ENCODE measurements at regions not wholly inside any gene's neighbourhood (a gene's known extent, or its start where the extent isn't known, plus 50 kb on each side); places are given as distances from the start of the nearest gene placed in this dataset.

DNA sequence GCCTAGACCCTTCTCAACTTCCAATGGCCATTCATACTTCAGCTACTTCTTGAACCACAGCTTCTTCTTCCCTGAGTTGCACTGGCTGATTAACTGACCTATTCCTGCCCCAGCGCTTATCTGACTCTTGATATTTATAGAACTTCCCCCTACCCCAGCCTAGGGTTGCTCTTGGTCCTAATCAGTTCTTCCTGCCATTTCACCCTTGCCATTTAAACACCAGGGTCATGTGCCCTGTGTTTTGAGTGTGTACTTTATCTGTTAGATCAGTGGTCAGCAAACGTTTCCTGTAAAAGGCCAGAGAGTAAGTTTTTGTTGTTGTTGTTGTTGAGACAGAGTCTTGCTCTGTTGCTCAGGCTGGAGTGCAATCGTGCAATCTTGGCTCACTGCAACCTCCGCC is 82.4 kb upstream of the COX10 start:
- H3K9me3 ChIP-seq (ENCODE audit: low read length): no peaks in the 10 kb centered on the region
- no peaks in the 10 kb centered on the region for H3K27me3 ChIP-seq (ENCODE audit: insufficient read depth, low read depth, low read length)
- H3K9ac ChIP-seq (ENCODE audit: low read length): no peak overlapping the region
- H3F3A ChIP-seq (ENCODE audit: insufficient read depth, low read length, poor library complexity, severe bottlenecking): no peaks in the 10 kb centered on the region
- H3K4me2 ChIP-seq (ENCODE audit: low read length): no peak overlapping the region
- TF ChIP-seq, protein P1, sequence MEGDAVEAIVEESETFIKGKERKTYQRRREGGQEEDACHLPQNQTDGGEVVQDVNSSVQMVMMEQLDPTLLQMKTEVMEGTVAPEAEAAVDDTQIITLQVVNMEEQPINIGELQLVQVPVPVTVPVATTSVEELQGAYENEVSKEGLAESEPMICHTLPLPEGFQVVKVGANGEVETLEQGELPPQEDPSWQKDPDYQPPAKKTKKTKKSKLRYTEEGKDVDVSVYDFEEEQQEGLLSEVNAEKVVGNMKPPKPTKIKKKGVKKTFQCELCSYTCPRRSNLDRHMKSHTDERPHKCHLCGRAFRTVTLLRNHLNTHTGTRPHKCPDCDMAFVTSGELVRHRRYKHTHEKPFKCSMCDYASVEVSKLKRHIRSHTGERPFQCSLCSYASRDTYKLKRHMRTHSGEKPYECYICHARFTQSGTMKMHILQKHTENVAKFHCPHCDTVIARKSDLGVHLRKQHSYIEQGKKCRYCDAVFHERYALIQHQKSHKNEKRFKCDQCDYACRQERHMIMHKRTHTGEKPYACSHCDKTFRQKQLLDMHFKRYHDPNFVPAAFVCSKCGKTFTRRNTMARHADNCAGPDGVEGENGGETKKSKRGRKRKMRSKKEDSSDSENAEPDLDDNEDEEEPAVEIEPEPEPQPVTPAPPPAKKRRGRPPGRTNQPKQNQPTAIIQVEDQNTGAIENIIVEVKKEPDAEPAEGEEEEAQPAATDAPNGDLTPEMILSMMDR (IDR thresholded peaks at IDR 0.05; ENCODE audit: poor library complexity, severe bottlenecking): no peak
- TF ChIP-seq MXI1 (conservative IDR thresholded peaks at IDR 0.05; ENCODE audit: poor library complexity, severe bottlenecking) (no peak), TAF1 (IDR thresholded peaks at IDR 0.05; ENCODE audit: low read depth) (no peak), EZH2 (IDR thresholded peaks at IDR 0.05; ENCODE audit: borderline replicate concordance, insufficient read depth, low read length, poor library complexity, severe bottlenecking) (no peak), EP300 (conservative IDR thresholded peaks at IDR 0.05; ENCODE audit: poor library complexity, severe bottlenecking) (no peak), SMC3 (conservative IDR thresholded peaks at IDR 0.05; ENCODE audit: poor library complexity) (no peak), POLR2AphosphoS5 (IDR thresholded peaks at IDR 0.05) (no peak)
- TF ChIP-seq, protein P2, sequence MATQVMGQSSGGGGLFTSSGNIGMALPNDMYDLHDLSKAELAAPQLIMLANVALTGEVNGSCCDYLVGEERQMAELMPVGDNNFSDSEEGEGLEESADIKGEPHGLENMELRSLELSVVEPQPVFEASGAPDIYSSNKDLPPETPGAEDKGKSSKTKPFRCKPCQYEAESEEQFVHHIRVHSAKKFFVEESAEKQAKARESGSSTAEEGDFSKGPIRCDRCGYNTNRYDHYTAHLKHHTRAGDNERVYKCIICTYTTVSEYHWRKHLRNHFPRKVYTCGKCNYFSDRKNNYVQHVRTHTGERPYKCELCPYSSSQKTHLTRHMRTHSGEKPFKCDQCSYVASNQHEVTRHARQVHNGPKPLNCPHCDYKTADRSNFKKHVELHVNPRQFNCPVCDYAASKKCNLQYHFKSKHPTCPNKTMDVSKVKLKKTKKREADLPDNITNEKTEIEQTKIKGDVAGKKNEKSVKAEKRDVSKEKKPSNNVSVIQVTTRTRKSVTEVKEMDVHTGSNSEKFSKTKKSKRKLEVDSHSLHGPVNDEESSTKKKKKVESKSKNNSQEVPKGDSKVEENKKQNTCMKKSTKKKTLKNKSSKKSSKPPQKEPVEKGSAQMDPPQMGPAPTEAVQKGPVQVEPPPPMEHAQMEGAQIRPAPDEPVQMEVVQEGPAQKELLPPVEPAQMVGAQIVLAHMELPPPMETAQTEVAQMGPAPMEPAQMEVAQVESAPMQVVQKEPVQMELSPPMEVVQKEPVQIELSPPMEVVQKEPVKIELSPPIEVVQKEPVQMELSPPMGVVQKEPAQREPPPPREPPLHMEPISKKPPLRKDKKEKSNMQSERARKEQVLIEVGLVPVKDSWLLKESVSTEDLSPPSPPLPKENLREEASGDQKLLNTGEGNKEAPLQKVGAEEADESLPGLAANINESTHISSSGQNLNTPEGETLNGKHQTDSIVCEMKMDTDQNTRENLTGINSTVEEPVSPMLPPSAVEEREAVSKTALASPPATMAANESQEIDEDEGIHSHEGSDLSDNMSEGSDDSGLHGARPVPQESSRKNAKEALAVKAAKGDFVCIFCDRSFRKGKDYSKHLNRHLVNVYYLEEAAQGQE (IDR thresholded peaks at IDR 0.05; ENCODE audit: borderline replicate concordance): no peak
- H2AFZ ChIP-seq (ENCODE audit: low read depth, low read length): no peak overlapping the region
- H3K9me2 ChIP-seq (ENCODE audit: insufficient read depth, low read length): no peaks in the 10 kb centered on the region
- no peaks in the 10 kb centered on the region for H4K20me1 ChIP-seq (ENCODE audit: insufficient read depth)
- H3K27ac ChIP-seq (ENCODE audit: low read length): no peak overlapping the region
- H3K4me3 ChIP-seq (ENCODE audit: low read length): no peak overlapping the region
- H3K79me2 ChIP-seq (replicated peaks; ENCODE audit: insufficient read depth, low read length): no peaks in the 10 kb centered on the region
- H3K36me3 ChIP-seq (ENCODE audit: insufficient read depth, low read length): no peaks in the 10 kb centered on the region

DNA sequence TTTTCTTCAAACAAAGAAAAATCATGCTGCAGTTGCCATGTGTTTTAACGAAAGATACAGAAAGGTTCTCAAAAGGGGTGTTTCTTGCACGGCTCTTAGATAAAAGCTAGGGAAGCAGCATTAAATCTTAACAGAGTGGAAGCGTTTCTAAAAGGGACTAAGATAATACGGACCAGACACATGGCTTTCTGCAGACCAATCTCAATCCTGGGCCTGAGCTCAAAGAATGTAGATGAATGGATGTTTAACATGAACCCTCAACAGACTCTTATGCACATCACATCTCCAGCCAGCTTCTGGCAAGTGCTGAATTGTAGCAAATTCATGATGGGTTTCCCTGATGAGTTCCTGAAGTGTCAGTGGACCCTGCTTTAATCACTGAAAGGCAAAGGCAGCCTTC is 80.2 kb upstream of the COX10 start:
- Histone ChIP-seq H3F3A (ENCODE audit: insufficient read depth, low read length, poor library complexity, severe bottlenecking) (no peaks in the 10 kb centered on the region), H3K9me2 (ENCODE audit: insufficient read depth, low read length) (no peaks in the 10 kb centered on the region), H3K9ac (ENCODE audit: low read length) (no peak overlapping the region), H3K36me3 (ENCODE audit: insufficient read depth, low read length) (no peaks in the 10 kb centered on the region), H3K4me2 (ENCODE audit: low read length) (no peak overlapping the region), H3K27me3 (ENCODE audit: insufficient read depth, low read depth, low read length) (no peaks in the 10 kb centered on the region), H3K27ac (ENCODE audit: low read length) (no peak overlapping the region), H3K9me3 (ENCODE audit: low read length) (no peaks in the 10 kb centered on the region), H4K20me1 (ENCODE audit: insufficient read depth) (no peaks in the 10 kb centered on the region), H2AFZ (ENCODE audit: low read depth, low read length) (no peak overlapping the region), H3K4me3 (ENCODE audit: low read length) (no peak overlapping the region), H3K79me2 (replicated peaks; ENCODE audit: insufficient read depth, low read length) (no peaks in the 10 kb centered on the region)
- TF ChIP-seq EP300 (conservative IDR thresholded peaks at IDR 0.05; ENCODE audit: poor library complexity, severe bottlenecking) (no peak), MXI1 (conservative IDR thresholded peaks at IDR 0.05; ENCODE audit: poor library complexity, severe bottlenecking) (no peak), TAF1 (IDR thresholded peaks at IDR 0.05; ENCODE audit: low read depth) (no peak), RAD21 (conservative IDR thresholded peaks at IDR 0.05) (no peak), EZH2 (IDR thresholded peaks at IDR 0.05; ENCODE audit: borderline replicate concordance, insufficient read depth, low read length, poor library complexity, severe bottlenecking) (no peak), POLR2AphosphoS5 (IDR thresholded peaks at IDR 0.05) (no peak), SMC3 (conservative IDR thresholded peaks at IDR 0.05; ENCODE audit: poor library complexity) (no peak)
- TF ChIP-seq, protein P2 (IDR thresholded peaks at IDR 0.05; ENCODE audit: borderline replicate concordance): no peak
- TF ChIP-seq, protein P1 (IDR thresholded peaks at IDR 0.05; ENCODE audit: poor library complexity, severe bottlenecking): no peak
